ENCODE measurements at regions not wholly inside any gene's neighbourhood (a gene's known extent, or its start where the extent isn't known, plus 50 kb on each side); places are given as distances from the start of the nearest gene placed in this dataset.

- DNase-seq (ENCODE audit: low spot score): no peak
- no peak for TF ChIP-seq CTCF (IDR thresholded peaks at IDR 0.05; ENCODE audit: borderline replicate concordance, control extremely low read depth, extremely low read depth, insufficient read depth, missing control alignments)
- in situ Hi-C loops (cut with MboI; ENCODE audit: low sequenced_read_pairs, unreplicated experiment): no loop called here
These were observed 111.7 kb upstream of the PDHA2 start for GRCh38 chr4:95728145-95728544.

GRCh38 chr4:95715830-95716229 lies 124.1 kb upstream of the PDHA2 start:
- DNase-seq (ENCODE audit: low spot score): no peak
- TF ChIP-seq CTCF (IDR thresholded peaks at IDR 0.05; ENCODE audit: borderline replicate concordance, control extremely low read depth, extremely low read depth, insufficient read depth, missing control alignments): no peak
- in situ Hi-C loops (cut with MboI; ENCODE audit: low sequenced_read_pairs, unreplicated experiment): no loop called here

DNA sequence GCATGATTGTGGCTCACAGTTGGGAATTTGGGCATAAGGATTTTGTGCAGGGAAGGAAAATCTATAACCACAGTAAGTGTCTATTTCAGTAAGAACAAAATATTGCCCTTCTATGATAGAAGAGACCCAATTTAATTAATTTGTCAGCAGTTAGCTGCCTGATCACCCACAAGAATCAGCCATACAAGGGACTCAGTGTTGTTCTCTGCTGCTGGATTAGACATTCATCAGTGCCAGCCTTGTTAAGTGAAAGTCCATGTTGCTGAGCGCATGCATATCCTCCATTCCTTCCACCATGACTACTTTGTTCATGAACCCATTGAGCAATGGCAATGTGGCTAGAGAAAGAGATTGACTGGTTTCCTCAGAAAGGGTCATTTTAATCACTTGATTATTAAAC lies 125.3 kb upstream of the PDHA2 start:
- in situ Hi-C loops (cut with MboI; ENCODE audit: low sequenced_read_pairs, unreplicated experiment): no loop called here
- TF ChIP-seq CTCF (IDR thresholded peaks at IDR 0.05; ENCODE audit: borderline replicate concordance, control extremely low read depth, extremely low read depth, insufficient read depth, missing control alignments): no peak
- no peak for DNase-seq (ENCODE audit: low spot score)

DNA sequence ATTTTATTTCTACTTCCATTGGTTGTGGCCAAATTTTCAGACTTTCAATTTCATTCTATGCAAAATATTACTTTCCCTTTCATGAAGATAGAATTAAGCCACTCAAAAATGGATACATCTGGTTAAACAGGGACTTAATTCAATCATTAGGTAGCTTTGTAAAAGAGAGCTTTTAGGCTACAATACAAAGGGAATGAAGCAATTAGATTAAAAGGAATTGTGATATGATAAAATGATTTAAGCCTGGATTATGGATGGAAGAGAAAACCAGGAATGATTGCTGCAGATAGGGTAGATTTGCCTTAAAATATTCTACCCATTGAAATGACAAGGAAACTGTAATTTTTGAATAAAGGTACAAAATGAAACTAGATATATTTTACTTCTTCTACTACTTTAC lies 134.6 kb upstream of the PDHA2 start:
- no peak for DNase-seq (ENCODE audit: low spot score)
- no peak for TF ChIP-seq CTCF (IDR thresholded peaks at IDR 0.05; ENCODE audit: borderline replicate concordance, control extremely low read depth, extremely low read depth, insufficient read depth, missing control alignments)
- in situ Hi-C loops (cut with MboI; ENCODE audit: low sequenced_read_pairs, unreplicated experiment): no loop called here

- in situ Hi-C loops (cut with MboI; ENCODE audit: low sequenced_read_pairs, unreplicated experiment): no loop called here
- no peak for DNase-seq (ENCODE audit: low spot score)
- TF ChIP-seq CTCF (IDR thresholded peaks at IDR 0.05; ENCODE audit: borderline replicate concordance, control extremely low read depth, extremely low read depth, insufficient read depth, missing control alignments): no peak
These were observed 138.3 kb upstream of the PDHA2 start for GRCh38 chr4:95701500-95702170.

GRCh38 chr4:95694411-95694810 lies 145.5 kb upstream of the PDHA2 start:
- no peak for TF ChIP-seq CTCF (IDR thresholded peaks at IDR 0.05; ENCODE audit: borderline replicate concordance, control extremely low read depth, extremely low read depth, insufficient read depth, missing control alignments)
- in situ Hi-C loops (cut with MboI; ENCODE audit: low sequenced_read_pairs, unreplicated experiment): no loop called here
- no peak for DNase-seq (ENCODE audit: low spot score)
